GM18505 (cell line): ENCODE measurements at regions not wholly inside any gene's neighbourhood (a gene's known extent, or its start where the extent isn't known, plus 50 kb on each side); places are given as distances from the start of the nearest gene placed in this dataset.

Experiments
- ATAC-seq: cut with Tn5 transposase; IDR thresholded peaks from one replicate; pipeline ENCODE4 v1.9.1; 2021; ENCODE audit not compliant: unreplicated experiment
- POLR2A ChIP-seq: IDR thresholded peaks from 4 replicates; pipeline ENCODE4 v1.6.1; 2011; ENCODE audit warnings: borderline replicate concordance; ENCODE audit not compliant: insufficient read depth, insufficient read length; ENCODE audit errors: extremely low read depth

GRCh38 chr4:97334348-97334747 is 808.9 kb downstream of the STPG2 start:
- no peak for ATAC-seq
- no peak for TF ChIP-seq POLR2A

- no peak for TF ChIP-seq POLR2A
- ATAC-seq = no peak
These were observed 793.6 kb downstream of the STPG2 start for GRCh38 chr4:97349468-97350186.

GRCh38 chr4:97353876-97354275 is 789.4 kb downstream of the STPG2 start:
- TF ChIP-seq POLR2A = no peak
- ATAC-seq = no peak

GRCh38 chr4:97359826-97360225 is 783.5 kb downstream of the STPG2 start:
- no peak for ATAC-seq
- TF ChIP-seq POLR2A = no peak

GRCh38 chr4:97360733-97361132 is 782.5 kb downstream of the STPG2 start:
- TF ChIP-seq POLR2A = no peak
- ATAC-seq = no peak

GRCh38 chr4:97367878-97368277 is 775.4 kb downstream of the STPG2 start:
- no peak for TF ChIP-seq POLR2A
- ATAC-seq = no peak

GRCh38 chr4:97370568-97370967 is 772.7 kb downstream of the STPG2 start:
- no peak for ATAC-seq
- TF ChIP-seq POLR2A = no peak

- no peak for ATAC-seq
- no peak for TF ChIP-seq POLR2A
These were observed 768.8 kb downstream of the STPG2 start for GRCh38 chr4:97374526-97374925.

GRCh38 chr4:97386969-97387368 is 756.3 kb downstream of the STPG2 start:
- no peak for TF ChIP-seq POLR2A
- no peak for ATAC-seq

- no peak for ATAC-seq
- TF ChIP-seq POLR2A = no peak
These were observed 748.6 kb downstream of the STPG2 start for GRCh38 chr4:97394653-97395052.

GRCh38 chr4:97396097-97396496 is 747.2 kb downstream of the STPG2 start:
- ATAC-seq = no peak
- TF ChIP-seq POLR2A = no peak

GRCh38 chr4:97396605-97397004 is 746.7 kb downstream of the STPG2 start:
- ATAC-seq = no peak
- no peak for TF ChIP-seq POLR2A

GRCh38 chr4:97404876-97405523 is 738.3 kb downstream of the STPG2 start:
- no peak for ATAC-seq
- no peak for TF ChIP-seq POLR2A

- TF ChIP-seq POLR2A = no peak
- no peak for ATAC-seq
These were observed 731.9 kb downstream of the STPG2 start for GRCh38 chr4:97411356-97411755.

- ATAC-seq = no peak
- no peak for TF ChIP-seq POLR2A
These were observed 730.9 kb downstream of the STPG2 start for GRCh38 chr4:97412331-97412730.

GRCh38 chr4:97414161-97414560 is 729.1 kb downstream of the STPG2 start:
- no peak for TF ChIP-seq POLR2A
- ATAC-seq = no peak
